Stimulated activated CD8-positive, alpha-beta memory T cell treated with anti-CD3 and anti-CD28 coated beads, Interleukin-4, amount 100 ng/mL, for 48 hours (primary cell): ENCODE measurements at regions not wholly inside any gene's neighbourhood (a gene's known extent, or its start where the extent isn't known, plus 50 kb on each side); places are given as distances from the start of the nearest gene placed in this dataset.
A peak's percentile ranks its signal among the peaks of the same experiment; 100 is the strongest.

Experiments used
- DNase-seq: peaks from one replicate; pipeline ENCODE4 v3.0.0-alpha.2; 2020

GRCh38 chr20:22368235-22368634 lies 216.1 kb downstream of the FOXA2 start:
- DNase-seq = no peak

- DNase-seq = no peak
Observed at GRCh38 chr20:22366631-22367030, 217.7 kb downstream of the FOXA2 start.

- no peak for DNase-seq
Observed at GRCh38 chr20:22354647-22355046, 229.7 kb downstream of the FOXA2 start.

DNA sequence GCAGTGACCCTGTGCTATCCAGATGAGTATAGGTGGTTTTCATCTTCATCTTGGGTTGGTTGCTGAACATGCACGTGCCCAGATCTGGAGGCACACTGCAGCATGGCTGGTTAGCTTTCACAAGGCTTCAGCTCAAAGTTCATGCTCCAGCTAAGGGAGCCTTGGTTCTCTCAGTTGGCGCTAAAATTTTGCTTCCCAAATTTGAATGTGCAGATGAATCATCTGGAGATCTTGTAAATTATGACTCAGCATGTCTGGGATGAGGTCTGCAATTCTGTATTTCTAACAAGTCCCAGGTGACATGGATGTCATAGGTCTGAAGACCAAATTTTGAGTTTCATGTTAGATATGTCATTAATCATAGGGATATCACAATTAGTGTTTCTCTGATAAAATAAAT lies 230.8 kb downstream of the FOXA2 start:
- DNase-seq = no peak

DNA sequence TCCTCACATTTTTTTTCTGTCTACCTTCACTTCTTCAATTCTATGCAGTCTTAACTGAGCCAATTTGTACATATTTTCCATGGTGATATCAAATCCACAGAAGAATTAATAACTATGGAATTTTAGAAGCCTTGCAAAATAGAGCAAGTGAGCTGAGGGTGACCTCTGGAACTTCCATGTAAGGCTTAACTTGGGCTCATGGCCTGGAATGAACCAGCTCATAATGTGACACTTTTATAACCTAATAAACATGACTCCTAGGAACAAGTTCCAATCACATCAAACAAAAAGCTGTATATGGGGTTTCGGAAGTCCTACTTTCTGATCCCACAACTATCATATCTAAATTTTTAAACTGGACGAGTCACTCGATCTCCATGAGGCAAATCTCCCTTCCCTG lies 232.4 kb downstream of the FOXA2 start:
- no peak for DNase-seq

- DNase-seq = no peak
Observed at GRCh38 chr20:22350624-22351023, 233.7 kb downstream of the FOXA2 start.

- DNase-seq = no peak
Observed at GRCh38 chr20:22348010-22348409, 236.4 kb downstream of the FOXA2 start.

- DNase-seq = no peak
Observed at GRCh38 chr20:22346716-22347115, 237.7 kb downstream of the FOXA2 start.

- DNase-seq = no peak
Observed at GRCh38 chr20:22343612-22344011, 240.8 kb downstream of the FOXA2 start.

DNA sequence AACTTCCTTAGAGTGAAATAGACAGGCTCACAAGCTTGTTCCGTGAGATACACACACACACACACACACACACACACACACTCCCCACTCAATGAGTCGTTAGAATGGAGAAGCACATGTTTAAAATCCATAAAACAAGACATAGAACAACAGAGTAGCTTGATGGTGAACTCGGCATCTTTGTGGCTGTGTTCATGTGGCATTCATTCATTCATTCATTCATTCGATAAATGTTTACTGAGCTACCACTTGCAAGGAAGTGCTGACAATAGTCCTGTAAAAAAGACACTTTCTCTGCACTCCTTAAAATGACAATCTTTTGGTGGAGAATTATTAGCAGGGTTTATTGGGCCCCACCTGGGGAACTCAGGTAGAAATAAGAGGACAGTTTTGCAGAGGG lies 242.0 kb downstream of the FOXA2 start:
- DNase-seq = no peak

DNA sequence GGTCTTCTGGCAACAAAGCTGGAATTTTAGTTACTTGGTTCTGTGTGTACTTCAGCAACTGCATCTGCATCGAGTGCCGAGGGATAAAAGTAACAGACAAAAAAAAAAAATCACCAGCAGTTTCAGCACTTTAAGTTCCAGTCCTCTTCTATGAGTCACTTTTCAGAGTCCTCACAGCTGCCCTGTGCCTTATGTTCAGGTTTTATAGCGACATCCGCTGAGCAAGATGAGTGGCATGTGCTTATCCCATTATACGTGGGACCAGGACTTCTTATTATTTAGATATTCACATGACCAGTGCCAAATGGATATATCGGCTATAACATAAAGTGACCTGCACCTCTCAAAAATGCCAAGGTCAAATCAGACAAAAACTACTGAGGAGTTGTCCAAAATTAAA lies 242.9 kb downstream of the FOXA2 start:
- no peak for DNase-seq

DNA sequence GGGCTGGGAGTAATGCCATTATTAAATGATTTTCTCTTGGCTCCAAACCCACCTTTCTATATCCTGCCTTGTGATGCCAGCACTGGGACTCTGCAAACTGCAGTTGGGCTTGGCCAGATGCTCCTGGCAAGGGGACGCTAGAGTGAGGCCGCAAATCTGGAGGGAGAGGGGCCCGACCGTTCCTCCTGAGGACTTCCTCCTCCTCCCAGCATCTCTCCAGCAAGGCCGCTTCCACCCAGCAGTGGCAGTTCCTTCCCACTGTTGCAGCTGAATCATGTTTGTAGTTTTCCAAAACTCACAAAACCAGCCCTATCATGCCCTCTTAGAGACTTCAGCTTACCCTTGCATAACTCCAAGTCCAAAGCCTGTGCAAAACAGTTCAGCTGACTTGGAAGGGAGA lies 244.4 kb downstream of the FOXA2 start:
- DNase-seq = no peak

- peak; percentile 50 for DNase-seq
Observed at GRCh38 chr20:22339091-22339881, 245.1 kb downstream of the FOXA2 start.

DNA sequence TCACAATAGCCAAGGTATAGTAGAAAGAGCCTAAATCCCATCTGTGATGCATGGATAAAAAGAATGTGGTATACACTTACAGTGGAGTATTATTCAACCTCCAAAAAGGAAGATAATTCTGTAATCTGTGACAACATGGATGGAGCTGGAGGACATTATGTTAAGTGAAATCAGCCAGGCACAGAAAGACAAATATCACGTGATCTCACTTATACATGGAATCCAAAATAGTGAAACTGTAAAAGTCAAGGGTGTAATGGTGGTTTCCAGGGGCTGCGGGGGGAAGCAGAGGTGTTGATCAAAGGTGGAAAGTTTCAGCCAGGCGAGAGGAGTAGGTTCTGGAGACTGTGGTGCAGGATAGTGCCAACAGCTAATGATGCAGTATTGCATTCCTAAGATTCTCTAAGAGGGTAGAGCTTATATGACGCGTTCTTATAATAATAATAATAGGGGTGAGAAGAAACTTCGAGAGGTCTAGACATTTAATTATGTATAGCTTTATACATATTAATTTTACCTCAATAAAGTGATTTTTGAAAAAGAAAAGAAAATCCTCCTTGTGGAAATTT lies 246.1 kb downstream of the FOXA2 start:
- no peak for DNase-seq

DNA sequence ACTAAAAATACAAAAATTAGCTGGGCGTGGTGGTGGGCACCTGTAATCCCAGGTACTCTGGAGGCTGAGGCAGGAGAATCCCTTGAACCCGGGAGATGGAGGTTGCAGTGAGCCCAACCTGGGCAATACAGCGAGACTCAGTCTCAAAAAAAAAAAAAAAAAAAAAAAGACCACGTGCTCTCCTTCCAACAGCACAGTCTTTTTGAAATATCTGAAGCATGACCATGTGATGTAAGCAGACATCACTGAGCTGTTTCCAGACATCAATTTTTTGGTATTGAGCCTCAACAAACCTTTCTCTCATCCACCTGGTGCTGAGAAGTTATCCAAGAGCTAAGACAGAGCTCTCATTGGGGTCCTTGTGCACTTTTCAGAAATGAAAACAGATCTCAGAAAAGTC lies 249.2 kb downstream of the FOXA2 start:
- DNase-seq = no peak

DNA sequence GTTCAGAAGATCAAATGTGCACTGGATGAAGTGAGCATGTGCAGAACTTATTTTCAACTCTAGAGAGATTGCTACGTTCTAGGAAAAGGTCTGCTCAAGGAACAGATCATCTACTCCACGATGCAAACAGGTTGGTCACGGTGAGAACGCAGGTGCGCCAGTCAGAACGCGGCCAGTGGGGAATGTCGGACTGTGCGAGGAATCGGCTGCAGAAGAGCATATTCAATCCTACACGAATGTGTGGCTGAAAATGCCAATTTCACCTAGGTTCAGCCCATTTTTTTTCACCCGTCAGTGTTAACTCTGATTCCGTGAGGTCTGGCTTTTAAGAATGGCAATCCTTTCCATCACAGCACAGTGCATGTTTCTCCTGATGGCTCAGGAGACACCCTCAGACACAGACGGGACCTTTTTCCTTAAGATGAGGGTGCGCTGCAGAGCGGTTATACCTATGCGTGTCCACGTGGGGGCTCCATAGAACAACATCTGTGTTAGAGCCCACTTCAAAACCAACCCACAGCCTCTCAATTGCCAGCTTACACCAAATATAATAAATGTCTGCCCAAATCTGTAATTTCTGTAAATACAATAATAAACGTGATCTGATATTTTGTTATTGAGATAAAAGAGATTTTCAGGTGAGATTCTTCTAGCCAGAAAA lies 250.4 kb downstream of the FOXA2 start:
- DNase-seq = peak; percentile 55

DNA sequence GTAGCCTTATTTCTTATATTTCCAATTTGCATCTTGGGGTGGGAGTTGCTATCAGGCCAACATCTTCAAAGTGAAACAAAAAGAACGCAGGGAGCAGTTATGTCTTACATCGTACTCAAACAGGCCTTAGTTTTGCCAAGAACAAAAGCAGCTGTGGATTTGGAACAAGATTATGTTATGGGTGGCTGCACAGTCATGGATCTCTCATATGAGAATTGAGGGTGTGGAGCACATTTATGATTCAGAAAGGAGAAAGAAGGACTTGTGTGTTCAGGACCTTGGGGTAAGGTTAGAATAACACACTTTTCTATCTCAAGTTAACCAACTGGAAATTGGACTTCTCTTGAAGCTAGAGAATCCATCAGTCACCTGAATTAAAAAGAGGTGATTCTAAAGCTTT lies 259.9 kb downstream of the FOXA2 start:
- no peak for DNase-seq

DNA sequence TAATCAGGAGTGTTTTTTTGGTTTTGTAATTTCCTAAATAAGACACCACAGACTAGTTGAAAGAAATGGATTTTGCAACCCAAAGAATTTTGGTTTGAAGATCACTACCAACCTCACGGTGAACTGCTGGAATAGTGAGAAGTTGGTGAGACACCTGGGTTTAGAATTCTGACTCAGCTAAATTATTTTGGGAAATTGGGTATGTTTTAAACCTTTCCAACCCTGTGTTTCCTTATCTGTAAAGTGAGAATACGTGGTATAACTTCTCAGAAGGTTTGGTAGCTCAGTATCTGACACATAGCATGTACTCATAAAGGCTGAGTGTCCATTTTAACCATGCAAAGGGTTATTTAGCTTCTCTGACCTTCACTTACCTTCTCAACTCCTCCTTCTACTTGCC lies 261.9 kb downstream of the FOXA2 start:
- DNase-seq = no peak

- no peak for DNase-seq
Observed at GRCh38 chr20:22321191-22321590, 263.2 kb downstream of the FOXA2 start.

GRCh38 chr20:22320245-22320915 lies 264.0 kb downstream of the FOXA2 start:
- no peak for DNase-seq

GRCh38 chr20:22315771-22316170 lies 268.6 kb downstream of the FOXA2 start:
- no peak for DNase-seq

DNA sequence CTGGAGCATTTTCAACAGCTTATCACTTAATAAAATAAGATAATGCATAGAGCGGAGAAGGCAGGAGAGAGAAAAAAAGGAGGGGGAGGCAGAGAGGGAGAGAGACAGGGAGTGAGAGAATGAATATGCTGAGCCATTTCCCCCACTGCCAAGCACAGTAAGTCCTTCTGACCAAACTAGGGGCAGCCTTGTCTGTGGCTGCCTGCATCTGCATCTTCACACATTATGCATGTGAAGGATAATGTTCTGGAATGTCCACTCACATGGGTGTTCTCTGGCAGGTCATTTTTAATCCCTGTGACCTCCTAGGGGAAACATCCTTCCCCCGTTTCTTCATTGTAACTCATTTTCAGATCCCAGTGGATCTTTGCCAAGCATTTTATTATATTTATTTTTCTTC lies 269.3 kb downstream of the FOXA2 start:
- DNase-seq = no peak

DNA sequence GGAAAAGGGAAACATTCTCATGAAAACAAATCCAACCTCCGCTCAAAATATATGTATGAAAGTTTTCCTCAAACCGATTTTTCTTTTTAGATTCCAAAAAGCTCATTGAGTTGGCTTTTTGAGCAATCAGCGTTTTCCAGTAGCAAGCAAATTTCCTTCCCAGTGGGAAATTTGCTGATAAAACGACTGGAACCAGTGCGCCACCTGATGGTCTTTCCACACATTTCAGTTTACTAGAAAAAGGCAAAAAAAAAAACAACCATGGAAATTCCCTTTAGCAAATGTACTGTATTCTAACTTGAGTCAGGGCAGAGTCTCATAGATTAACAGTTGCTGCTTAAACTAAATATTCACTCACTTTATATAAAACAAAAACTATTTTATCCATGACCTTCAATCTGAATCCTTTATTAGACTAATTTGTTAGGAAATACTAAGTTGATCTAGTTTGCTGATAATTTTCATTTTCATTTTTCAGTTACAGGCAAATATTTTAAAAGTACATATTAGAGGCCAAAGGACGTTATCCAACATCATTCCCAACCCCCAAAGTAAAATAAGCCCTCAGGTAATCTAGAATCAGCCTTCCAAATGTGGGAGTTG lies 271.5 kb downstream of the FOXA2 start:
- DNase-seq = no peak
